Skin epidermis (tissue), 12 donors: ENCODE measurements at regions not wholly inside any gene's neighbourhood (a gene's known extent, or its start where the extent isn't known, plus 50 kb on each side); places are given as distances from the start of the nearest gene placed in this dataset.
A peak's percentile ranks its signal among the peaks of the same experiment; 100 is the strongest.

ENCODE experiments used
- H3K27ac ChIP-seq, 21 experiments: fragments of 200-600 bp; sonication (generic) in 11 of 21; one replicate each; pipeline ENCODE4 v1.5.0; 2020; ENCODE audit warnings: mild to moderate bottlenecking in 3 of 21, inconsistent platforms in 2 of 21, moderate library complexity in 2 of 21
- H3K4me3 ChIP-seq, 7 experiments: fragments of 200-600 bp; sonication (generic) in 2 of 7; one replicate each; pipeline ENCODE4 v1.5.0; 2020; ENCODE audit warnings: inconsistent platforms in 2 of 7, mild to moderate bottlenecking in 2 of 7, moderate library complexity in 1 of 7

GRCh38 chr4:62849696-62850095, 1559.6 kb downstream of the TECRL start:
- no peak overlapping the region for H3K4me3 ChIP-seq
- no peak overlapping the region for H3K27ac ChIP-seq

DNA sequence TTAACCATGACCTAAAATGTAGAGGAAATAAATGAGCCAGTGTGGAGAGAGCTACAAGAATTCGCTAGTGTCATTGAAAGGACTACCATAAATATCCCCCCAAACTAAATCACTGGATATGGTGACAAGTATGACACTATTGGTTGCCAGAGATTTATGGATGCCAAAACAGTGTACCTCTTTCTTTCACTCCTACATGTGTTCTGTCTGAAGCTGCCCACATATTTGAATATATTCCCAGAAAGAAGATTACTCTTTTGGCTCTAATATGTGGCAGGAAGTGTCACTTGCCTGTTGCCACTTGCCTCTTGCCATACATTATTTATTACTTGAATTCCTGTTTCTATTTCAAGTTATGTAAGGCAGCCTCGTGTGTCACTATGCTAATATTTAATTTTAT, 1573.6 kb downstream of the TECRL start:
- Histone ChIP-seq H3K4me3 (no peak overlapping the region), H3K27ac (no peak overlapping the region)

GRCh38 chr4:62822306-62822705, 1586.9 kb downstream of the TECRL start:
- Histone ChIP-seq H3K4me3 (no peak overlapping the region), H3K27ac (no peak overlapping the region)

DNA sequence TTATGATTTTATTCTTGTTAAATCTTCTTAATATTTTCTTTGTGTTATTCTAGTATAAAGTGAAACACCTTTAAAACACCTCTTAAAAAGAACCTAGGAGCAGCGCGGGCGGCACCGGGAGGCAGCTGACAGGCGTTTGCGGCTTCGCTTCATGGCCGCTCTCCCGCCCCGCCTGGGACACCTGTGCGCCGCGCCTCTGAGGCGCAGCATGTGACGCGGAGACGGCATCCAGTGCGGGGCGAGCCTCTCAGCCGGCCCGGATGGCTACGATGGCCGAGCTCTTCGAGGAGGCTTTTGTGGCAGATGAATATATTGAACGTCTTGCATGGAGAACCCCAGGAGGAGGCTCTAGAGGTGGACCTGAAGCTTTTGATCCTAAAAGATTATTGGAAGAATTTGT, 1592.7 kb downstream of the TECRL start:
- no peak overlapping the region for H3K27ac ChIP-seq

GRCh38 chr4:62814510-62815047, 1594.7 kb downstream of the TECRL start:
- Histone ChIP-seq H3K4me3 (no peak overlapping the region), H3K27ac (no peak overlapping the region)

More for the DNA sequence above, 1592.7 kb downstream of the TECRL start:
- no peak overlapping the region for H3K4me3 ChIP-seq

- Histone ChIP-seq H3K27ac (no peak overlapping the region), H3K4me3 (no peak overlapping the region)
Measured at GRCh38 chr4:62806816-62807215, 1602.4 kb downstream of the TECRL start.

DNA sequence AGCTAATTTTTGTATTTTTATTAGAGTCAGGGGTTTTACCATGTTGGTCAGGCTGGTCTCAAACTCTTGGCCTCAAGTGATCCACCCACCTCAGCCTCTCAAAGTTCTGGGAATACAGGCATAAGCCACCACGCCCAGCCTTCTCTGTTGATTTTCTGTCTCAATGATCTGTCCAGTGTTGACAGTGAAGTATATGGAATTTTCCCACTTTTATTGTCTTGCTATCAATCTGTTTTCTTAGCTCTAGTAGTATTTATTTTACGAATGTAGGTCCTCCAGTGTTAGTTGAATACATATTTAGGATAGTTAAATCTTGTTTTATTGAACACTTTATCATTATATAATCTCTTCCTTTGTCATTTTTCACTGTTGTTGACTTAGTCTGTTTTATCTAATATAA, 1603.9 kb downstream of the ADGRL3 start:
- Histone ChIP-seq H3K27ac (no peak overlapping the region), H3K4me3 (no peak overlapping the region)

- Histone ChIP-seq H3K4me3 (no peak overlapping the region), H3K27ac (no peak overlapping the region)
Measured at GRCh38 chr4:62797221-62797620, 1597.1 kb downstream of the ADGRL3 start.

DNA sequence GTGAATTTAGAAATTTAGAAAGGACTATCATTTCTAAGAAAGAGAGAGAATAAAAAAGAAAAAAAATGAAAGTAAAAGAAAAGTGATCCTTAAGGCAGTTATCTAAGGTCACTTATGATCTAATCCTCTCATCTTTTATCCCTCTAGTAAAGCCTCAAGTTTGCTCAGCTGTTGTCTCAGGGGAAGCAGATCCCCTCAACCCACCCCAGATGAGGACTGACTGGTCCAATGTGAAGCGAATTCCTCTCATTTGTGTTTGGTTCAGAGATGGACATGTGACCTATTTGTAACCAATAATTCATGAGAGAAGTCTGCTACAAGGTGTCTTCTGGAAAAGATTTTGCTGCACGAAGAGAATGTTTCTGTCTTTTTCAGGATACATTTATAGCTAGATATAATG, 1591.3 kb downstream of the ADGRL3 start:
- Histone ChIP-seq H3K4me3 (no peak overlapping the region), H3K27ac (no peak overlapping the region)

DNA sequence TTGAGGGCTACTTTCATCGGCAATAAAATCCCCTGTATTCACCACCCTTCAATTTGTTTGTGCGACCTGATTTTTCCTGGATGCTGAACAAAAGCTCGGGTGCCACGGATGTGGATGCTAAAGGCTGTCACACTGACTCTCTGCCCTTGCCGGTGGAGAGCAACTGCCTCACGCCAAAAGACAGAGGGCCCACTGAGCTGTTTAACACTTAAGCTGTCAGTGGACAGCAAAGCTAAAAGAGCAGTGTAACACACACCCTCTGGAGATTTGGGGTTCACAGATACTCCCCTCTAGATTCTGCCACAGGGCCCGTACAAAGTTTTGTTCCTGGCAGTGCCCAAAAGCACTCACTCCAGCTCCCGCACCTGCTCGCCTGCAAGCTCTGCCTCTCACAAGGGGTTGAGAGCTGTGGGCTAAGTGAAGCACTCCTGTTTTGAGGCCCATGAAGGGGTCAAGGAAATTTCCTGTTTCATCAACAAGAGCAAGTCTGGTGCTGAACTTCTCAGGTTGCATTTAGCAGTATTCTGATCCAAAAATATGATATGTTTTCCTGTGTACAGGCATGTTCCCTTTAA, 1571.9 kb downstream of the ADGRL3 start:
- no peak overlapping the region for H3K27ac ChIP-seq
- H3K4me3 ChIP-seq = no peak overlapping the region

DNA sequence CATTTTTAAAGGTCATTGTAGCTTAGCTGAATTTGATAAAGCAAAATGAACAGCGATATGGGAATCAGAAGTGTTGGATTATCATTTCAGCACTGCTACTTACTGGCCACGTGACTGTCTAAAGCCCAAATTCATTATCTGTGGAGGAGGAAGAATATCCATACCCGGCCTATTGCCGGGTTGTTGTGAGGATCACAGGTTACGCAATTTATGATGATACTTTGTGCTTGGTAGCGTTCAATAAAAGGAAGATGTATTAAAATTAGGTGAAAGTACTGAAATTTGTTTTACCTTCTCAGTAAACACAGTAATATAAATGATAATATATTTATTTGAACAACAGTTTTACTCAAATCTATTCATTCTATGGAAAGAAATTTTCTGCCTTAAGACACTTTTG, 1540.2 kb downstream of the ADGRL3 start:
- H3K27ac ChIP-seq = no peak overlapping the region
- no peak overlapping the region for H3K4me3 ChIP-seq

GRCh38 chr4:62717154-62717553, 1517.0 kb downstream of the ADGRL3 start:
- no peak overlapping the region for H3K4me3 ChIP-seq

DNA sequence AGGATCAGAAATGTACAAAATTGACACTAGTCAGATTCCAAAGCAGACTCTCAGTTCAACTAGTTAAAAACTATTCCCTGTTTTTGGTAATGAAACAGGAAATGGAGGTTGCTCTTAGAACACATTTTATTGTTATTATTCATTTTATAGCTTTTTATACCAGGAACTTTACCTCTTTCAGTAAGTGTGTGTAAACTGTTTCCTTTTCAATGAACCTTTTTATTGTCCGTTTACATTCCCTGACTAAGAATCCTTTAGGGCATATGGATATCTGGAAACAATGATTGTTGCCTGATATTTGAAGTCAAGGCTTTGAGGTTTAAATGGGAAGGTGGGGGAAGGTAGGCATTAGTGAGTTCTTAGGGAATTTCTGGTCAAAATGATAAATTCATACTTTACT, 1511.4 kb downstream of the ADGRL3 start:
- Histone ChIP-seq H3K4me3 (no peak overlapping the region), H3K27ac (no peak overlapping the region)

More at GRCh38 chr4:62717154-62717553, 1517.0 kb downstream of the ADGRL3 start:
- H3K27ac ChIP-seq = no peak overlapping the region

DNA sequence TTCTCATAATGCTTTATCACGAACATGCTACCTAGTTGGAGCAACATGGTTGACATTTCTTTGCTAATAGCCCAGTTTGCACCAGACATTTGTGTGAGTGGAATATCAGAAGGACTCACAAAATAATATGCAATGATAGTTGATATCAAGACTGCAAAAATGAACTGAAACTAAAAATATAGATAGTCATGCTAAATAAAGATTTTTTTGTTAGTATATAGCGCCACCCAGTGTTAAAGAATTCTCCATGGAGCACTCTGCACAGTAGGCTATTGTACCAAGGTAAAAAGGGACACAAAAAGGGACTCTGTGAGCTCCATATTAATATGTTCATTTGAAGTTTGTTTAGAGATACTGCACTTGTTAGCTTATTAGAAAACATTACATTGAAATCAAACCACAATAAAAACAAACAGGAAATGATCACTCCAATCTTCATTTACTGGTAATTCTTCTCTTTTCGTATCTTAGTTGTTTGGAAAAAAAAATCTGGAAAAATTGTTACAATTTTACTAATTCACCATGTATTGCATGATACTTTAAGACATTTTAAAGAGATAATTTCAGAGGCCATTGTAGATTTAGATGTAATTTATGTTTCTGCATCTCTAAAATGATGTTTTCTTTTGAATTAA, 1509.6 kb downstream of the ADGRL3 start:
- Histone ChIP-seq H3K4me3 (peak overlapping the region in 1 of 7 experiments; percentile 30), H3K27ac (no peak overlapping the region)

GRCh38 chr4:62706423-62706822, 1506.3 kb downstream of the ADGRL3 start:
- H3K4me3 ChIP-seq = no peak overlapping the region

GRCh38 chr4:62683799-62684566, 1483.9 kb downstream of the ADGRL3 start:
- no peak overlapping the region for H3K4me3 ChIP-seq
- H3K27ac ChIP-seq = no peak overlapping the region

More at GRCh38 chr4:62706423-62706822, 1506.3 kb downstream of the ADGRL3 start:
- H3K27ac ChIP-seq = no peak overlapping the region

- no peak overlapping the region for H3K4me3 ChIP-seq
Measured at GRCh38 chr4:62676962-62677361, 1476.8 kb downstream of the ADGRL3 start.

DNA sequence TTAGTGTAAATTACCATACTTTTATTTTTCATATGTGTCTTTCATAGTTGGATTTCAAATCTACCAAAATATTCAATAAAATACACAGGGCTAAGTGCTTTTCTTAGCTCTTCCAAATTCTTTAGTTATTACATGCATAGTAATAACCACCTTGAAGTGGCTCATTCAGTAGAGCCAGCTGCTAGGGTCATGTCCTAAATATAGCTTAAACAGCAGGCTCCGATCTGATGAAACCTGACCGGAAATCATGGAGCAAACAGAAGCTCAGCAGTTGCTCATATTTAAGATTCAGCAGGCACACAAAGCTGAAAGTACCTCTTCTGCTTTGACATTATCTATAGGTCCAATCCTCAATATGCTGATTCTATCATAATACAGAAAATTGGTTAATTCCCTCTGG, 1470.4 kb downstream of the ADGRL3 start:
- Histone ChIP-seq H3K27ac (no peak overlapping the region), H3K4me3 (no peak overlapping the region)

More at GRCh38 chr4:62676962-62677361, 1476.8 kb downstream of the ADGRL3 start:
- no peak overlapping the region for H3K27ac ChIP-seq

- H3K27ac ChIP-seq = no peak overlapping the region
Measured at GRCh38 chr4:62661821-62662220, 1461.7 kb downstream of the ADGRL3 start.

GRCh38 chr4:62656006-62656405, 1455.9 kb downstream of the ADGRL3 start:
- Histone ChIP-seq H3K4me3 (no peak overlapping the region), H3K27ac (no peak overlapping the region)

More at GRCh38 chr4:62661821-62662220, 1461.7 kb downstream of the ADGRL3 start:
- no peak overlapping the region for H3K4me3 ChIP-seq

DNA sequence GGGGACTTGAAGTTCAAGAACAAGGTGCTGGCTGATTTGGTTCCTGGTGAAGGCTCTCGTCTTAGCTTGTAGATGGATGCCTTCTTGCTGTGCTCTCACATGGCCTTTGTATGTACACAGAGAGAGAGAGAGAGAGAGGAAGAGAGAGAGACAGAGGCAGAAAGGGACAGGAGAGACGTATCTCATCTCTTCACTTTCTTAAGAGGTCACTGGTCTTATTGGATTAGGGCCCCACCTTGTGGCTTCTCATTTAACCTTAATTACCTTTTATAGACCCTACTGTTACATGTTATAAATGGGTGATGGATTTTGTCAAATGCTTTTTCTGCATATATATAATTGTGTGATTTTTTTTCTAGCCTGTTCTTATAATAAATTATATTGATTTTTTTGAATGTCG, 1444.2 kb downstream of the ADGRL3 start:
- no peak overlapping the region for H3K27ac ChIP-seq
- no peak overlapping the region for H3K4me3 ChIP-seq
